SJCRH30 (cell line): ENCODE measurements at regions not wholly inside any gene's neighbourhood (a gene's known extent, or its start where the extent isn't known, plus 50 kb on each side); places are given as distances from the start of the nearest gene placed in this dataset.
"Not testable (repeated sequence)": the region's sequence is repeated elsewhere in the genome, so short reads cannot be mapped to it uniquely, and the experiment has no call there.

ENCODE experiments used
- DNase-seq, 2 experiments: peaks; one replicate each; pipeline ENCODE4 v3.0.0-alpha.2; 2015 to 2020
- H3K27ac ChIP-seq: fragments of 250-450 bp; sonication (Bioruptor Pico); 2 replicates; pipeline ENCODE4 v1.5.1; 2020; ENCODE audit warnings: mild to moderate bottlenecking, moderate library complexity
- H3K27me3 ChIP-seq: fragments of 250-450 bp; sonication (Bioruptor Pico); 2 replicates; pipeline ENCODE4 v1.5.1; 2020; ENCODE audit warnings: mild to moderate bottlenecking, moderate library complexity
- H3K36me3 ChIP-seq: fragments of 250-450 bp; sonication (Bioruptor Pico); 2 replicates; pipeline ENCODE4 v1.5.1; 2020; ENCODE audit warnings: mild to moderate bottlenecking, moderate library complexity
- H3K4me1 ChIP-seq: fragments of 250-450 bp; sonication (Bioruptor Pico); 2 replicates; pipeline ENCODE4 v1.5.1; 2020; ENCODE audit warnings: mild to moderate bottlenecking, moderate library complexity
- H3K4me3 ChIP-seq: fragments of 250-450 bp; sonication (Bioruptor Pico); 2 replicates; pipeline ENCODE4 v1.5.1; 2020; ENCODE audit warnings: mild to moderate bottlenecking, moderate library complexity
- H3K9me3 ChIP-seq: fragments of 250-450 bp; sonication (Bioruptor Pico); replicated peaks from 2 replicates; pipeline ENCODE4 v1.5.1; 2020; ENCODE audit warnings: mild to moderate bottlenecking, moderate library complexity

DNA sequence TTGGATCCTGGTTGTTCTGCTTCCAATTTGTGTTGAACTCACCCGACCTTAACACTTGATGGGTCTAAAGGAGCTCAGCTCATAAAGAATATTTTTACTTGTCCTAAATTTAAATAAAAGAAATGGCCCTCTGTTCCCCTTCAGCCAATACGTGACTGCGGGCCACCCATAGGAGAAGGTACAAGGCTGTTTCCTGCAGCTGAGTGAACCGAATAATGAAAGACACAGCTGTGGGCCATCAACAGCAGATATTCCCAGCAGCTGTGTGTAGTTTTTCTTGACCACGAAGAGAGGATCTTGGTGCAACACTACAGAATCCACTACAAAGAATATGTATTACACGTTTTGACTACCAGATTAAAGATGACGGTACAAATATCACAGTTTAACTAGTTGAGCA lies 1431.6 kb downstream of the CDH11 start:
- H3K9me3 ChIP-seq = no peaks in the 10 kb centered on the region; the same call in 1 of the 2 replicates
- H3K27ac ChIP-seq = no peak overlapping the region
- no peaks in the 10 kb centered on the region for H3K27me3 ChIP-seq
- no peak overlapping the region for H3K4me3 ChIP-seq
- DNase-seq = peak in 1 of 2 experiments; percentile 20
- H3K36me3 ChIP-seq = no peaks in the 10 kb centered on the region
- 0 out of 2 replicates have a peak, but pooled peaks cover 5% of the 10 kb centered on the region for H3K4me1 ChIP-seq

DNA sequence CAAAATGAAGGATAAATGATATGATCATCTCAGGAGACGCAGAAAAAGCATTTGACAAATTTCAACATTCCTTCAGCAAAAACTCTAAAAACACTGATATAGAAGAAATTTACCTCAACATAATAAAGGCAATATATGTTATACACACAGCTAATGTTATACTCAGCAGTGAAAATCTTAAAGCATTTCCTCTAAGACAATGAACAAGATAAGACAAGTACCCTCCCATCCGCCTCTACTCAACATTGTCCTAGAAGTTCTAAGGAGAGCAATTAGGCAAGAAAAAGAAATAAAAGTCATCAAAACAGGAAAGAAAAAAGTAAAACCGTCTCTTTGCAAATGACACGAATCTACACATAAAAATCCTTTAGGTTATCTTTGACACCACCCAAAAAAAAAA lies 1432.8 kb downstream of the CDH11 start:
- Histone ChIP-seq H3K4me3 (no peak overlapping the region), H3K27me3 (no peaks in the 10 kb centered on the region), H3K9me3 (no peaks in the 10 kb centered on the region; the same call in 1 of the 2 replicates), H3K36me3 (no peaks in the 10 kb centered on the region), H3K4me1 (no peaks in the 10 kb centered on the region), H3K27ac (no peak overlapping the region)
- no peak for DNase-seq

- H3K27ac ChIP-seq = no peak overlapping the region
- no peak for DNase-seq
- H3K36me3 ChIP-seq = no peaks in the 10 kb centered on the region
- H3K4me1 ChIP-seq = no peaks in the 10 kb centered on the region
- no peak overlapping the region for H3K4me3 ChIP-seq
- H3K27me3 ChIP-seq = 0 out of 2 replicates have a peak, but pooled peaks cover 4% of the 10 kb centered on the region
- H3K9me3 ChIP-seq = no peaks in the 10 kb centered on the region; the same call in 1 of the 2 replicates
These were observed 1437.4 kb downstream of the CDH11 start for GRCh38 chr16:63684149-63685101.

DNA sequence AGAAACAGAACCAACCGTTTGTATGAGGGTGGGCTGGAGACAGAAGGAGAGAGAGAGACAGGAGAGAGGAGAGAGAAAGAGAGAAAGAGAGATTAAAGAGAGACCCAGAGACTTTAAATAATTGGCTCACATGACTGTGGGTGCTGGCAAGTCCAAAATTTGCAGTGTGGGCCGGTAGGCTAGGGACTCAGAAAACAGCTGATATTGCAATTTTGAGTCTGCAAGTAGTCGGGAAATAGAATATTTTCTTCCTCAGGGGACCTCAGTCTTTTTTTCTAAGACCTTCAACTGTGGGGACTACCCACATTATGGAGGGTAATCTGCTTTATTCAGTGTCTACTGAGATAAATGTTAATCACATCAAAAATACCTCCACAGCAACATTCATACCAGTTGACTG lies 1439.0 kb downstream of the CDH11 start:
- H3K36me3 ChIP-seq = no peaks in the 10 kb centered on the region
- no peak overlapping the region for H3K4me3 ChIP-seq
- DNase-seq = no peak
- H3K4me1 ChIP-seq = no peaks in the 10 kb centered on the region
- H3K27ac ChIP-seq = no peak overlapping the region
- H3K27me3 ChIP-seq = 0 out of 2 replicates have a peak, but pooled peaks cover 4% of the 10 kb centered on the region
- H3K9me3 ChIP-seq = no peaks in the 10 kb centered on the region; the same call in 1 of the 2 replicates

GRCh38 chr16:63672493-63672892 lies 1449.4 kb downstream of the CDH11 start:
- Histone ChIP-seq H3K36me3 (no peaks in the 10 kb centered on the region), H3K4me1 (no peaks in the 10 kb centered on the region), H3K9me3 (0 out of 2 replicates have a peak, but pooled peaks cover 3% of the 10 kb centered on the region), H3K27ac (no peak overlapping the region), H3K27me3 (no peaks in the 10 kb centered on the region), H3K4me3 (no peak overlapping the region)
- no peak for DNase-seq

DNA sequence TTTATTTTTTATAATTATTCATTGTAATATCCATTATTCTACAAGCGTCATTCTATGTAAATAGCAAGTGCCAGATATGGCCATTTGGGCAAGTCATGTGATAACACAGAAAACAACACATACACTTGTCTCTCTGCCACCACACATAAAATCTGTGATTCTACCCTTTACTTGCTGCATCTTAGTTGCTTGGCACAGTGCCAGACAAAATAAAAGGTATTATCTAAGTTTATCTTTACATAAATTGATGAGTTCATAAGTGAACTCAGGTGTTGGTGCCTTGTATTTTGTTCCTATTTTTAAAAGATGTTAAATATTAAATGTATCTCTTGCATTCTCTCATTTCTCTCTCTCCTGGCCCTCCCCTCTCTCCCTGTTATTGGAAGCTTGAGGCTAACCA lies 1458.7 kb downstream of the CDH11 start:
- H3K9me3 ChIP-seq = no peaks in the 10 kb centered on the region
- H3K27ac ChIP-seq = no peak overlapping the region
- H3K4me3 ChIP-seq = no peak overlapping the region
- no peaks in the 10 kb centered on the region for H3K27me3 ChIP-seq
- no peaks in the 10 kb centered on the region for H3K4me1 ChIP-seq
- no peak for DNase-seq
- H3K36me3 ChIP-seq = no peaks in the 10 kb centered on the region

- no peak for DNase-seq
- H3K9me3 ChIP-seq = no peaks in the 10 kb centered on the region
- H3K27me3 ChIP-seq = no peaks in the 10 kb centered on the region
- H3K36me3 ChIP-seq = no peaks in the 10 kb centered on the region
- no peaks in the 10 kb centered on the region for H3K4me1 ChIP-seq
- H3K27ac ChIP-seq = no peak overlapping the region
- H3K4me3 ChIP-seq = no peak overlapping the region
These were observed 1466.0 kb downstream of the CDH11 start for GRCh38 chr16:63655846-63656245.

DNA sequence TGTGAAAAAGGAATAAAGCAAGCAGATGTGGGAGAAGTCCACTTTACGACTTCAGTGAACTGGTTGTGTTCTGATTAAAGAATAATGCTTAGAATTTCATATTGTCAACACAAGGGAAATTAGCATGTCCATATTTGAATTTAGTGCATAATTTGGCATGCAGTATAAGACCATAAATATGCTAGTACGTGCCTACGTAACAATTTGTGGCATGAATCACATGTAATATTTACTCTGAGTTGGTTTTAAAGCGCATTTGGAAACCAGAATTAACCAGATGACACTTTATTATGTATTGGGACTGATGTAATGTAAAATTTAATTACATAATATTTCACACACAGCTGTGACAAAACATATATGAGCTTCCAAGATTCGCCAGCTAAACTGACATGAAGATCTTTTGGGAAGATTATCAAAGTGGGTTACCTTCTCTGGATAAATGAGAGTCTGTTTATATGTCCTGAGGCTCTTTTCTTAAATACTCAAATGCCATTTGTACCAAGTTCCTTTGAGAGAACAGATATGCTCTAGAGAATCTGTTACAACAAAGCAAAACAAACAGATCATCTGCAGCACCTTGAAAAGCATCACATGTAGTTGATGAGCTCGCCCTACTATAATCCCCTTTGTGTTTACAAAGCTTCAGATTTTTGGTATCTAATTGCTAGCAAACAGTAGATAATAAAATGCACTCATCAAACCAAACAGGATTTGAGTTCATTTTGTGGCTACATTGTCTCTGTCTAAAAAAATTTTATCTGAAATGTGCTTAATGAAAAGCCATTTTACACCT lies 1468.6 kb downstream of the CDH11 start:
- Histone ChIP-seq H3K27me3 (no peaks in the 10 kb centered on the region), H3K36me3 (no peaks in the 10 kb centered on the region), H3K4me3 (no peak overlapping the region), H3K27ac (no peak overlapping the region), H3K9me3 (no peaks in the 10 kb centered on the region), H3K4me1 (no peaks in the 10 kb centered on the region)
- DNase-seq = no peak

- peak in 1 of 2 experiments; percentile 9 for DNase-seq
- no peak overlapping the region for H3K4me3 ChIP-seq
These were observed 1469.8 kb downstream of the CDH11 start for GRCh38 chr16:63652091-63652490.

DNA sequence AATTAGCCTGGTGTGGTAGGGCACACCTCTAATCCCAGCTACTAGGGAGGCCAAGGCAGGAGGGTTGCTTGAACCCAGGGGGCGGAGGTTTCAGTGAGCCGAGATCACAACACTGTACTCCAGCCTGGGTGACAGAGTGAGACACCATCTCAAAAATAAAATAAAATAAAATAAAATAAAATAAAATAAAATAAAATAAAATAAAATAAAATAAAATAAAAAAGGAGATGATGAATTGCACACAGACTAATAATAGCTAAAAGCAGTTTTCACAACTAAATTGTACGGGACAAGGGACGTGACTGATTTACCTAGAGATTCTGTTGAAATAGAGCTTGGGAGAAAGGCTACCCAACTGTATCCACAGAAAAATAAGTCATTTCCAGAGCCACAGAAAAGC lies 1471.3 kb downstream of the CDH11 start:
- DNase-seq = no peak
- H3K27me3 ChIP-seq = no peaks in the 10 kb centered on the region

More at GRCh38 chr16:63652091-63652490, 1469.8 kb downstream of the CDH11 start:
- Histone ChIP-seq H3K9me3 (no peaks in the 10 kb centered on the region), H3K4me1 (no peaks in the 10 kb centered on the region), H3K27me3 (no peaks in the 10 kb centered on the region), H3K27ac (no peak overlapping the region), H3K36me3 (no peaks in the 10 kb centered on the region)

DNA sequence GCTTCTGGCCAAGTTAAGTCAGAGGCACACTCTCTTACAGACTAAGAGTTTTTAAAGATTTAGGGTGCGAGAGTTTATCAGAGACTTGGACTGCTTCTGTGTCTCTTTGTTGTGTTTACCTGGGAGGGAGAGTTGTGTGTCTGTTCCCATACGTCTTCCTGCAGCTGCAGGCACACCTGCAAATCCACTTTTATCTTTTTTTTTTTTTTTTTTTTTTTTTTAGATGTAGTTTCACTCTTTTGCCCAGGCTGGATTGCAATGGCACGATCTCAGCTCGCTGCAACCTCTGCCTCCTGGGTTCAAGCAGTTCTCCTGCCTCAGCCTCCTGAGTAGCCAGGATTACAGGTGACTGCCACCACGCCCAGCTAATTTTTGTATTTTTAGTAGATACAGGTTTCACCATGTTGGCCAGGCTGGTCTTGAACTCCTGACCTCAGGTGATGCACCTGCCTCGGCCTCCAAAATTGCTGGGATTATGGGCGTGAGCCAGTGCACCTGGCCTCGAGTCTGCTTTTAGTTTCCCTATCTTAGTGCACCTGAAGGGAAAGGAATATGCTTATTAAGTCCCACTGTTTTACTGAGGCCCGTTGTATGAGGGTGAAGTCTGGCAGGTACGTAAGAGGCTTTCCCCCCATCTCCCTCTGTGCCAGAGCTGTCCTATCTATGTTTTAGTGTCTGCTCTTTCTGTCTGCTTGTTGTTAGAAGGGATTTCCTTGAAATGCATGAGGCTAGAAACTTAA lies 1488.0 kb downstream of the CDH11 start:
- not testable (repeated sequence) for H3K27me3 ChIP-seq, H3K4me3 ChIP-seq, H3K27ac ChIP-seq, H3K36me3 ChIP-seq, H3K9me3 ChIP-seq, H3K4me1 ChIP-seq, DNase-seq

More for the DNA sequence above, 1471.3 kb downstream of the CDH11 start:
- no peak overlapping the region for H3K4me3 ChIP-seq
- no peaks in the 10 kb centered on the region for H3K36me3 ChIP-seq
- no peak overlapping the region for H3K27ac ChIP-seq
- H3K4me1 ChIP-seq = no peaks in the 10 kb centered on the region
- H3K9me3 ChIP-seq = no peaks in the 10 kb centered on the region

DNA sequence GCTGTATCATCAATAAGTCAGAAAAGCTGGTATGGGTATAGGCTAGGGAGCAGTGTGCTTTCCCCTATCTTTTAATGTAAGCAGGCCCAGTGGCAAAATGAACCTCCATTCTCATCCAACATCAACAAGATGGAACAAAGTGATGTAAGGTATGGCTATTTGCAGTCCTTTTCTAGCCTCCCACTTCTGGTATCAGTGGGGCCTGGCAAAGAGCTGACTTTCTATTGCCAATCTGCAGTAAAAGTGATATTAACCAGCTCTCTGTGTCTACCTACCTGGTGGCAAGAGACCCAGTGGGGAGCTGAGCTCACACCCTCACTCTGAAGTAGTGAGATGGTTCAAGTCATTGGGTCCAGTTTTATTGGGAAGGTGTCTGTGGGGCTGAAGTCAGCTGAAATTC lies 1492.6 kb downstream of the CDH11 start:
- Histone ChIP-seq H3K4me1 (no peaks in the 10 kb centered on the region), H3K9me3 (no peaks in the 10 kb centered on the region), H3K36me3 (no peaks in the 10 kb centered on the region), H3K27ac (no peak overlapping the region), H3K4me3 (no peak overlapping the region), H3K27me3 (no peaks in the 10 kb centered on the region)
- no peak for DNase-seq

DNA sequence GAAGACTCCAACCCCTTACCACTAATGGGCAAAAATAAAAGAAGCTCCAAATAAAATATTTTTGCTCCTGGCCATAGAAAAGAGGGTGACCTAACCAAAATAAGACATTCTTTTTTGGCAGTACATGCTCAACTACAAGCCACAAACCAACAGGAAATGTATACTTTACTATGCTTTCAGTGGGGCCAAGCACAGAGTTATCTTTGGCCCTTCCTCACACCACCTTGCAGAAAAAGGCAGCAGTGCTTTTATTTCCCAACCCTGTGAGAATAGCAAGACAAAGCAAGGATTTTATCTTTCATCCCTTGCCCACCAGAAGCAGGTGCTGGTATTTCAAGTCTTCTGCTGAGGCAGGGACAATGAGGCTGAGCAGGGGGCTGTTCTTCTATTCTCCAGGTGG lies 1493.1 kb downstream of the CDH11 start:
- H3K36me3 ChIP-seq = no peaks in the 10 kb centered on the region
- no peak overlapping the region for H3K27ac ChIP-seq
- no peak for DNase-seq
- no peaks in the 10 kb centered on the region for H3K4me1 ChIP-seq
- no peak overlapping the region for H3K4me3 ChIP-seq
- no peaks in the 10 kb centered on the region for H3K9me3 ChIP-seq
- no peaks in the 10 kb centered on the region for H3K27me3 ChIP-seq

GRCh38 chr16:63625126-63625525 lies 1496.7 kb downstream of the CDH11 start:
- Histone ChIP-seq H3K4me3 (no peak overlapping the region), H3K27me3 (no peaks in the 10 kb centered on the region), H3K27ac (no peak overlapping the region), H3K9me3 (no peaks in the 10 kb centered on the region), H3K36me3 (no peaks in the 10 kb centered on the region), H3K4me1 (no peaks in the 10 kb centered on the region)
- no peak for DNase-seq
